Fibroblast of mammary gland (primary cell): ENCODE measurements at regions not wholly inside any gene's neighbourhood (a gene's known extent, or its start where the extent isn't known, plus 50 kb on each side); places are given as distances from the start of the nearest gene placed in this dataset.

ENCODE experiments used
- DNase-seq: peaks from one replicate; pipeline ENCODE4 v3.0.0-alpha.2; 2010; ENCODE audit warnings: low read depth
- H3K4me3 ChIP-seq: 2 replicates; pipeline ENCODE4 v1.5.1; 2011; ENCODE audit warnings: low read depth, mild to moderate bottlenecking, low read length, moderate library complexity; ENCODE audit not compliant: control insufficient read depth
- CTCF ChIP-seq: conservative IDR thresholded peaks from 2 replicates; pipeline ENCODE4 v1.5.1; 2011; ENCODE audit warnings: low read depth, low read length, inconsistent platforms; ENCODE audit not compliant: control insufficient read depth, insufficient read depth

GRCh38 chr1:98503771-98504170 lies 157.8 kb upstream of the SNX7 start:
- no peak for TF ChIP-seq CTCF
- H3K4me3 ChIP-seq: no peak overlapping the region
- no peak for DNase-seq

- DNase-seq: no peak
- TF ChIP-seq CTCF: no peak
- no peak overlapping the region for H3K4me3 ChIP-seq
Measured at GRCh38 chr1:98502937-98503336, 158.6 kb upstream of the SNX7 start.

GRCh38 chr1:98500324-98500723 lies 161.2 kb upstream of the SNX7 start:
- no peak for DNase-seq
- no peak overlapping the region for H3K4me3 ChIP-seq
- TF ChIP-seq CTCF: no peak

- no peak for TF ChIP-seq CTCF
- DNase-seq: no peak
- no peak overlapping the region for H3K4me3 ChIP-seq
Measured at GRCh38 chr1:98498651-98499050, 162.9 kb upstream of the SNX7 start.

DNA sequence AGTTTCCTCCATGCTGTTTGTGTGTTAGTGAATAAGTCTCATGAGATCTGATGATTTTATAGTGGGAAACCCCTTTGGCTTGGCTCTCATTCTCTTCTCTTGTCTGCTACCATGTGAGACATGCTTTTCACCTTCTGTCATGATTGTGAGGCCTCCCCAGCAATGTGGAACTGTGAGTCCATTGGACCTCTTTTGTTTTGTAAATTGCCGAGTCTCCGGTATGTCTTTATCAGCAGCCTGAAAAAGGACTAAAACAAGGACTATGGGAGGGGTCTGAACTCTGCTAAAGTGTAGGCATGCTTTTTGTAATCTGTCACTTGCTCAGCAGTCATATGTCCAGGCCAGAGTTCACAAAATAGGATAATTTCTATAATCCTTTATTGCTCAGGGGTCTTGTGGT lies 164.0 kb upstream of the SNX7 start:
- H3K4me3 ChIP-seq: no peak overlapping the region
- no peak for TF ChIP-seq CTCF
- no peak for DNase-seq

DNA sequence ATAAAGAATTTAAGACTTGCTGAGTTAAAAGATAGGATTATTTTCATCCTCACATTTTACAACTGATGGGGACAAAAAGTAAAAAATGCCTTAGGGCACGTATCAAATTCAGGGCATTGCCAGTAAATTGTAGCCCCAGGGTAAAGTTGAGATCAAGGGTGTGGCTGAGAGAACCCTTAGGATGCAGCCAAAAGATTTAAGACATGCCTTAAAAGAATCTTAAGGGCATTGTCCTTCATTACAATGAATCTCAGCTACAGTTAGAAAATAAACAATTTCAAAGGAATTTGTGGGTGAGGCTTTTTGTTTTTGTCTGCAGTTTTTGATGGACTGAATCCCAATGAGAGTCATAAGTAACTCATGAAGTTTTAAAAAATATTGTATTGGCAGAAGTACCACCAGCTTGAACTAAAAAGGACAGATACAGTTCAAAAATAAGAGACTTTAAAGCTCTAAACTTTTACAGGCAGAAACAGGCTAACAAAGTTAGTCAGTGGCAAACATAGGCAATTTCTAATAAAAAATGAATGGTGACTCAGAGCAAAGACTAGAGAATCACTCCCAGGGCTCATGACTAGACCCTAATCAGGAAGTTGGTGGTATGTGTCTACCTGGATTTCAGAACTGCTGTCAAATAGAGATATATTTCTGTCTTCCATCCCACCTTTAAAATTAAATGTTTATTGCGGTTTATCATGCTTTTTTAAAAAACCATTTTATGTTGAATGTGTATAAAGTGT lies 165.1 kb upstream of the SNX7 start:
- DNase-seq: peak; percentile 1
- TF ChIP-seq CTCF: no peak
- no peak overlapping the region for H3K4me3 ChIP-seq

DNA sequence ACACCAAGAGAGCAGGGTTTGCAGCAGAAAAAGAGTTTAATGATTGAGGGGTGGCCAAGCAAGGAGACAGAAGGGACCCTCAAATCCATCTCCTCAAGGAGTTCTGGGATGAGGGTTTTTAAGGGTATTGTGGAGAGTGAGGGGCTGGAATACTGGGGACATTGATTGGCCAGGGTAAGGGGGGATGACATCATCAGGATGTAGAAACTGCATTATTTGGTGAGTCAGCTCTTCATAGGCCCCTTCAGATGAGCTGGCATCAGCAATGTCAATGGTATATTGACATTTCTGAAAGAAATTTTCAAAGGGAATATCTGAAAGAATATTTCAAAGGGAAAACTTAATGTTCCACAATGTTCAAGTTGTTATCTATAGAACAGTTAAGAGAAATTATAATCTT lies 168.1 kb upstream of the SNX7 start:
- TF ChIP-seq CTCF: no peak
- DNase-seq: peak; percentile 4

More for the DNA sequence above, 168.1 kb upstream of the SNX7 start:
- H3K4me3 ChIP-seq: no peak overlapping the region
